Fibroblast of pulmonary artery (primary cell): ENCODE measurements at regions not wholly inside any gene's neighbourhood (a gene's known extent, or its start where the extent isn't known, plus 50 kb on each side); places are given as distances from the start of the nearest gene placed in this dataset.
"Not testable (repeated sequence)": the region's sequence is repeated elsewhere in the genome, so short reads cannot be mapped to it uniquely, and the experiment has no call there.

ENCODE experiments used
- DNase-seq: peaks from one replicate; pipeline ENCODE4 v3.0.0-alpha.2; 2010; ENCODE audit warnings: low read depth
- H3K4me3 ChIP-seq: replicated peaks from 2 replicates; pipeline ENCODE4 v1.5.1; 2011; ENCODE audit warnings: low read depth, mild to moderate bottlenecking, control low read depth, low read length, moderate library complexity
- TF ChIP-seq, protein P1 (sequence below): IDR thresholded peaks from 2 replicates; pipeline ENCODE4 v1.5.1; 2011; ENCODE audit warnings: mild to moderate bottlenecking, control low read depth, low read length, inconsistent platforms; ENCODE audit errors: missing control alignments

DNA sequence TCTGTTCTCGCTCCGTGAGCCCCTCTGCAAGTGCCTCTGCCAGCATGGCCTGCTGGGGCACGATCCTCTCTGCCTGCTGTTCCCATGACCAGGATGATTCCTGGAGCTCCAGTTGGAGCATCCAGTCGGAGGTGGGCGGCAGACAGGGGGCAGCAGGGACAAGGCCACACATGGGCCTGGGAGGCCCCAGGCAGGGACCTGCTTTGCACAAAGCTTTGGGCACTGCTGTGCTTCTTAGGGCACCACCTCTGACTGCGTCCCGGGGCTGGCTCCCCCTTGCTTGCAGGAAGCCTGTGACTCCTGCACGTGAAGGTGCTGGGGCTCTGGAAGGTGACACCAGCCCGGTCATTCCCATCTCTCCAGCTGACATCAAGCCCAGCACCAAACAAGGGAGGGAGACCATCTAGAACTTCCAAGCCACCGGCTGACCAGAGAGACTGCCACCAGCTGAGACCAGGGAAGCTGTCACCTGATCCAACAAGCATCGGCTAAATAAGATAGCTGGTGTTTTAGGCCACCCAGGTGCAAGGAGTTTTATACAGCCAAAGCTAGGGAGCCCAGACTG is 174.8 kb upstream of the FOXD4L5 start:
- H3K4me3 ChIP-seq: no peak overlapping the region
- no peak for DNase-seq
- TF ChIP-seq, protein P1, sequence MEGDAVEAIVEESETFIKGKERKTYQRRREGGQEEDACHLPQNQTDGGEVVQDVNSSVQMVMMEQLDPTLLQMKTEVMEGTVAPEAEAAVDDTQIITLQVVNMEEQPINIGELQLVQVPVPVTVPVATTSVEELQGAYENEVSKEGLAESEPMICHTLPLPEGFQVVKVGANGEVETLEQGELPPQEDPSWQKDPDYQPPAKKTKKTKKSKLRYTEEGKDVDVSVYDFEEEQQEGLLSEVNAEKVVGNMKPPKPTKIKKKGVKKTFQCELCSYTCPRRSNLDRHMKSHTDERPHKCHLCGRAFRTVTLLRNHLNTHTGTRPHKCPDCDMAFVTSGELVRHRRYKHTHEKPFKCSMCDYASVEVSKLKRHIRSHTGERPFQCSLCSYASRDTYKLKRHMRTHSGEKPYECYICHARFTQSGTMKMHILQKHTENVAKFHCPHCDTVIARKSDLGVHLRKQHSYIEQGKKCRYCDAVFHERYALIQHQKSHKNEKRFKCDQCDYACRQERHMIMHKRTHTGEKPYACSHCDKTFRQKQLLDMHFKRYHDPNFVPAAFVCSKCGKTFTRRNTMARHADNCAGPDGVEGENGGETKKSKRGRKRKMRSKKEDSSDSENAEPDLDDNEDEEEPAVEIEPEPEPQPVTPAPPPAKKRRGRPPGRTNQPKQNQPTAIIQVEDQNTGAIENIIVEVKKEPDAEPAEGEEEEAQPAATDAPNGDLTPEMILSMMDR: no peak

DNA sequence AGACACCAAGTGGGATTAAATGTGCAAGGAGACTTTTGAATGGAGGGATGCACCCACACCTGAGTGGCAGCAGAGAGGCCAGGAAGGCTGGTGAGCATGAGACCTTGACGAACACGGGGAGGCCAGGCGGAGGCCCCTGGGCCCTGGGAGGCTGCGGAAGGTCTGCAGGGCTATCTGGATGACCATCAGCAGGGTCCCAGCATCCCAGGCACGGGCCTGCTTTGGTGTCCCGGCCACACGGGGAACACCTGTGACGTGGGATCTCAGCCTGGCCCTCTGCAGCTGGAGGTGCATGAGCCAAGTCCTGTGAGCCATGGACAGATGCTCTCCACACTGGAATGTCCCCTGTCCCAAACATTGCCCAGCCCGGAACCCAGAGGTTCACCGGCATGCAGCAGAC is 174.0 kb upstream of the FOXD4L5 start:
- no peak for DNase-seq
- H3K4me3 ChIP-seq: no peak overlapping the region
- TF ChIP-seq, protein P1: no peak

DNA sequence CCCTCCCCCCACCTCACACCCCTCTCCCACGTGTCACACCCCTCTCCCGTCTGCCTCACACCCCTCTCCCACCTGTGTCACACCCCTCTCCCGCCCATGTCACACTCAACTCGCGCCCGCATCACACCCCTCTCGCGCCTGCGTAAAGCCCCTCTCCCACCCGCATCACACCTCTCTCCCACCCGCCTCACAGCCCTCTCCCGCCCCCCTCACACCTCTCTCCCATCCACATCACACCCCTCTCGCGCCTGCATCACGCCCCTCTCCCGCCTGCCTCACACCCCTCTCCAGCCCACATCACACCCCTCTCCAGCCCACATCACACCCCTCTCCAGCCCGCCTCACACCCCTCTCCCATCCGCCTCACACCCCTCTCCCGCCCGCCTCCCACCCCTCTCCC is 173.5 kb upstream of the FOXD4L5 start:
- TF ChIP-seq, protein P1: no peak
- DNase-seq: no peak
- H3K4me3 ChIP-seq: no peak overlapping the region

DNA sequence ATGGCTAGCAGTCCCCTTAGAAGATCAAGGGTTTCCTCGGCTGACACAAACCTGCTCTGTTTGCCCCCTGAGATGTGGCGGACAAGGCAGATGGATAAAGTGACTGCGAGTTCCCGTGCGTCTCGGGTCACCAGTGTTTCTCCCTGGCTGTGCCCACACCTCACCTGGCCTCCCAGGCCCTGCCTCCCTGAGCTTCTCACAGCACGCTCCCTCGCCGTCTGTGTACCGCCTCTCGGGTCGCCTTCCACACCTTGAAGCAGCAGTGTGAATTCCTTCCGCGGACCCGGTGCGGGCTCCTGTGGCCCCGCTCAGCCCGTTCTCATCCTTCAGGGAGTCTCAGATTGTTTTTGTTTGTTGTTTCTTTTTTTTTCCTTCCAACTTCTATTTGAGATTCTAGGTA is 172.0 kb upstream of the FOXD4L5 start:
- H3K4me3 ChIP-seq, DNase-seq: not testable (repeated sequence)

DNA sequence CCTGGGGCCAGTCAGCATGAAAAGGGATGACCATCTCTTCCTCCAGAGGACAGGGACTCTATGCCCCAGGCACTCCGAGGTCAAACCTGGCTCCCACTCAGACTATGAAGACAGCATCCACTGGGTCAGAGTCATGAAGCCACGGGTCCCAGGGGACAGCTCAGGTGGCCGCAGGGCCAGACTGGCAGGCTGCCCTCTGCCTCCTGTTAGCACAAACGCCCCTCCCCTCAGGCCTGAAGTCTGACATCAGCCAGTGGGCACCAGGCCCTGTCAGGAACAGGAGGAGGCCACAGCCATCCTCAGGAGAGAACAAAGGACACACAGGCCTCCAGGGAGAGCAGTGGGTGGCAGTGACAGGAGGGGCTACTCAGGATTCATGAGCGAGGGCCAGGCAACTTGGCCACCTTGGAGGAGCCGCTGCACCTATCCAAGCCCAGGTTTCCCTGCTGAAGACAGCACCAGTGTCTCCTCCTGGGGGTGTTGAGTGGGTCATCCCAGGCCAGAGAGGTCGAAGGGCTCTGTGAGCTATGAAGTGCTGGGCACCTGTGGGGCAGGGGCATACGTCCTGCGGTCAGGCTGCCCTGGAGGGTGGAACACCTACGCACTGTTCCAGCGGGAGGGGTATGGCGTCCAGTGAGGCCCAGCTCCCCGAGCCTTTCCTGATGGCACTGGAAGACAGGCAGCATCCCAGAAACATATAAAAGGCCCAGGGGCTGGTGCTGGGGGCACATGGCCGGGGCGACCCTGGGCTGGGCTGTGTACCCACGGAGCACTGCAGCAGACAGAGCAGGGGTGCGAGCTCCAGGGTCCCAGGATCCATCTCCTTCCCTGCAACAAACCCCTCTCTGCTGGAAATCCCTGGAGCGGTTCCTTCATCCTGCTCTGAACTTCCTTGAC is 171.0 kb upstream of the FOXD4L5 start:
- H3K4me3 ChIP-seq, DNase-seq: not testable (repeated sequence)

DNA sequence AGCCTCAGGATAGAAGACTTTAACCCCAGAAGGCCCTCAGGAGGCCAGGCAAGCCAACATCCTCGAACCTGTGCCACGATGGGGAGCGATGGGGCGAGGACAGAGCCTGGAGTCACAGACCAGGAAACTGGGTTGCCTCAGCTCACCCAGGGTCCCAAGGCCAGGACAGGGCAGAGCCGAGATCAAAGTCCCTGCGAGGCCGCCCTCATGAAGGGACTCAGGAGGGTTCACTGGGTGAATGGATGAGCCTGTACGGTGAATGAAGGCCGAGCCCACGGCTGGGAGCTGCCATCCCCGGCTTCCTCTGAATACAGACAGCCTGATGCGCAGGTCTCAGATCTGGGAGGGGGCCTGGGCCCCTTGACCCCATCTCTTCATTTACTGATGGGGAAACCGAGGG is 170.1 kb upstream of the FOXD4L5 start:
- DNase-seq, H3K4me3 ChIP-seq: not testable (repeated sequence)

DNA sequence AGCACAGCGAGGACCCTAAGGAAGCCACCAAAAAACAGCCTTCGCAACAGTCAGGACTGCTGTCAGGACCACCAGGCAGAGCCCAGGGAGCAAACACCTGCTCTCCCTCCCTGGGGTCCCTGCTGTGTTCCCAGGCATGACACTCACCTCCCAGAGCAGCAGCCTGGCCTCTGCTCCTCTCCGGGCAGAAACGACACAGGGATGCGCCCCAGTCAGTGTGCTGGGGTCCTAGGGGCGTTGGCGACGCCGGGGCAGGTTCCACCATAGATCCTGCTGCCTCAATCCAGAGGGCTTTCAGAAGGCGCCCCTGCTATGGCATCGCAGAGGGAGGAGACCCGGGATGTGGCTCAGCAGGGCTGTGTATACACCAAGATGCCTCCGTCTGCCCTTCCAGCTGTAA is 169.7 kb upstream of the FOXD4L5 start:
- DNase-seq, H3K4me3 ChIP-seq: not testable (repeated sequence)

DNA sequence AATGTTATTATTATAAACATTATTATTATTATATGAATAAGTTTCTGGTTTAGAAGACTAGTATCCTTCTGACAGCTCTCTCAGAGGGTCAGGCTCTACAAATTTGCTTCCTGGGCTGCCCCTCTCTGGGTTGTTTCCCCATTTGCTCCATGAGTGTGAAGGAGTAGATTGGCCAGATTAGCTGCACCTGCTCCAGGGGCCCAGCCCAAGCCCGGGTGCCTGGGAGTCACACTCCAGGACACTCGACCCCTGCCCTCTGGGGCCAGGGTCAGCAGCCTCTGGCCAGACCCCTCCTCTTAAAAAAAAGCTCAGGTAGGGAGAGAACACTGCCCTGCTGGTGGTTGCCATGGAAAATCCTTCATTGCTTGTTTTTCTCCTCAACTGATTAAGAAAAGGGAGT is 169.0 kb upstream of the FOXD4L5 start:
- not testable (repeated sequence) for DNase-seq, H3K4me3 ChIP-seq

DNA sequence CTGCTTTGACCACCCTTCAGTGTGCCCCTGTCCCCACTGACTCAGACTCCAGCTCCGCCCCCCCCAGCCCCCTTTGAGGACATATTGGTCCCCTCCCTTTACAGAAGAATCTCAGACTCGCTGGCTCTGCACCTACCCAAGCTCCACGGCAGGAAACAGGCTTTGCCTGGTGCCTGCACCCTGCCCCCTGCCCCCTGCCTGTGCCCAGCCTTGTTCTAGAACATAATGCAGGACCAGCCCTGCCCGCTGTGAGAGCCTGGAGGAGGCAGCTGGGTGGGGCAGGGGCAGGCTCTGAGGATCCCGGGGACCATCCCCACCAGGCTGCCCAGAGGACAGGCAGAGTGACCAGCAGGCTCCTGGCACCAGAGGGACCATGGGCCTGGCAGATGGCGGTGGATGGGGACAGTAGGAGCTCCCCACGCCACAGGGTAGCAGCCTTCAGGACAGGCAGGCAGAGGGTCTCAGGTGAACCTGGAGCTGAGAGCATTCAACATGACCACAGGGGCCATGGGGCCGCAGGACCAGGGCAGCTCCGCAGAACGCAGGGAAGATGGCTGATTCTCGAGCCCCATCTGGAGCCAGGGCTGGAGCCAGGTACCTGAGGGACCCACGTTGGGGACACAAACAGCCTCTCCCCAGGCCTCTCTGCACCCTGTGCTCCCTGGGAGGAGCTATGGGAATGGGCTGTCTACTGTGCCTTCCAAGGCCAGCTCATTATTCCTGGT is 165.0 kb upstream of the FOXD4L5 start:
- not testable (repeated sequence) for DNase-seq, H3K4me3 ChIP-seq

DNA sequence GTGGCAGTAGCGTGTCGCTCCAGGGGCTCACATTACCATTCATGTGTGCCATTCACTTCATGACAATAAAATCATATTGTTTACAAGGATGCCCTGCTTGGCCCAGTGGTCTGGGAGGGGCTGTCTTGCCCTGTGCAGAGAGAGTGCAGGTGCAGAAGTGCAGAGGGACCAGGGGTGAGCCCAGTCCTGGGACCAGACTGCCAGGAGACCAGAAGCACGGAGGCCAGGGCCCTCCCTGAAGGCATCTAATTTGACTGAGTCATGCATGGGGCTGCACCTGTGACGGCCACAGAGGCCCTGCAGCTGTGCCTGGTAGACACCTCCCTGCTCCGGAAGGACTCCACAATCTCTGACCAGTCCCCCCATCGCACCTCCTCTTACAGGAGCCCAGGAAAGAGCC is 164.4 kb upstream of the FOXD4L5 start:
- TF ChIP-seq, protein P1: no peak
- no peak overlapping the region for H3K4me3 ChIP-seq

DNA sequence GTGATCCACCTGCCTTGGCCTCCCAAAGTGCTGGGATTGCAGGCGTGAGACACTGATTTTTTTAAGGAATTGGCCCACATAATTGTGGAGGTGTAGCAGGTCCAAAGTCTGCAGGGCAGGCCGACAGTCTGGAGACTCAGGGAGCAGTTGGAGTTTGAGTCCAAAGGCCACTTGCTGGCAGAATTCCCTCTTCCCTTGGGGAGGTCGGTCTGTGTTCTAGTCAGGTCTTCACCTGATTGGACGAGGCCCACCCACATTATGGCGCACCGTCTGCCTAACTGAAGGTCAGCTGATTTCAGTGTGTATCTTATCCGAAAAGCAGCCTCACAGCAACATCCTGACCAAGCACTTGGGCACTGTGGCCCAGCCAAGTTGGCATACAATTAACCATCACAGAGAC is 162.1 kb upstream of the FOXD4L5 start:
- DNase-seq, H3K4me3 ChIP-seq: not testable (repeated sequence)

More for the DNA sequence above, 164.4 kb upstream of the FOXD4L5 start:
- DNase-seq: no peak

DNA sequence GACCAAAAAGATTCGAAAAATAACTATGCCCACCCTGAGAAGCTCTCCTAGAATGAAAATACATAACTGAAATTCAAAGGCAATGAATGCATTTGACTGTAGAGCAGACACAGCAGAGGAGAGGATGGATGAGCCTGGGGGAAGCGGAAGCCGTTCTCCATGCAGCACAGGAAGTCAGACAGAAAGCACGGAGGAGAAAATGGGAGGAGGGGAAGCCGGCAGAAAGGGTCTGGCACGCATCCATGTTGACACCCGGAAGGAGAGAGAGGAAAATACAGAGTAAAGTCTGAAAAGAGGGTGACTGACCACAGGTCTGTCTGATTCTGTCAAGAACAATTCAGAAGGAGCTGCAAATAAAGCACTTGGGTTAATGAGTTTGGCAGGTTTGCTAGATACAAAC is 161.0 kb upstream of the FOXD4L5 start:
- DNase-seq: not testable (repeated sequence)

More for the DNA sequence above, 161.0 kb upstream of the FOXD4L5 start:
- not testable (repeated sequence) for H3K4me3 ChIP-seq
